Liver (tissue), 8 donors: ENCODE measurements at regions not wholly inside any gene's neighbourhood (a gene's known extent, or its start where the extent isn't known, plus 50 kb on each side); places are given as distances from the start of the nearest gene placed in this dataset.

Experiments used
- DNase-seq: peaks from one replicate; pipeline ENCODE4 v3.0.0-alpha.2; 2017; ENCODE audit warnings: low spot score
- H3K27ac ChIP-seq, 2 donors: one replicate each; pipeline ENCODE4 v1.7.0; 2013; ENCODE audit warnings: inconsistent platforms in 2 of 2, low read length in 2 of 2, control low read depth in 1 of 2, low read depth in 1 of 2, mild to moderate bottlenecking in 1 of 2
- H3K27me3 ChIP-seq, 4 donors: one replicate each; pipeline versions ENCODE4 v1.6.1 to v1.7.0; 2013; ENCODE audit warnings: low read length in 3 of 4, inconsistent platforms in 1 of 4, mild to moderate bottlenecking in 1 of 4, moderate library complexity in 1 of 4; ENCODE audit not compliant: control insufficient read depth in 4 of 4, insufficient read depth in 4 of 4
- H3K36me3 ChIP-seq, 4 donors: one replicate each; pipeline versions ENCODE4 v1.6.1 to v1.7.0; 2013; ENCODE audit warnings: low read length in 3 of 4, mild to moderate bottlenecking in 3 of 4, low read depth in 1 of 4, moderate library complexity in 1 of 4; ENCODE audit not compliant: control insufficient read depth in 4 of 4, insufficient read depth in 3 of 4
- H3K4me1 ChIP-seq, 4 donors: one replicate each; pipeline versions ENCODE4 v1.6.1 to v1.7.0; 2013; ENCODE audit warnings: low read length in 3 of 4, mild to moderate bottlenecking in 3 of 4, moderate library complexity in 1 of 4; ENCODE audit not compliant: control insufficient read depth in 4 of 4, insufficient read depth in 4 of 4
- H3K4me3 ChIP-seq, 3 donors: one replicate each; pipeline versions ENCODE4 v1.6.1 to v1.7.0; 2013; ENCODE audit warnings: low read length in 3 of 3, control low read depth in 1 of 3, low read depth in 1 of 3, mild to moderate bottlenecking in 1 of 3
- H3K9ac ChIP-seq, 2 donors: one replicate each; pipeline ENCODE4 v1.7.0; 2013; ENCODE audit warnings: low read length in 2 of 2, mild to moderate bottlenecking in 2 of 2, moderate library complexity in 2 of 2, control low read depth in 1 of 2, low read depth in 1 of 2
- H3K9me3 ChIP-seq, 4 donors: one replicate each; pipeline versions ENCODE4 v1.6.1 to v1.7.0; 2013; ENCODE audit warnings: low read length in 3 of 4; ENCODE audit not compliant: control insufficient read depth in 4 of 4
- ATF3 ChIP-seq: IDR thresholded peaks from 2 replicates; pipeline ENCODE4 v1.6.1; 2016; ENCODE audit warnings: antibody characterized with exemption
- CTCF ChIP-seq: fragments of 150-350 bp; IDR thresholded peaks from 2 replicates; pipeline ENCODE4 v1.5.1; 2017; ENCODE audit warnings: improper control_type of control experiment, low read depth, low read length; ENCODE audit not compliant: missing input control
- EGR1 ChIP-seq, 2 donors: IDR thresholded peaks; 2 replicates each; pipeline ENCODE4 v1.6.1; 2016 to 2018; ENCODE audit warnings: antibody characterized with exemption in 2 of 2, low read depth in 2 of 2
- FOXA1 ChIP-seq: IDR thresholded peaks from 2 replicates; pipeline ENCODE4 v1.6.1; 2016; ENCODE audit warnings: antibody characterized with exemption
- FOXA2 ChIP-seq: IDR thresholded peaks from 2 replicates; pipeline ENCODE4 v1.6.1; 2016; ENCODE audit warnings: antibody characterized with exemption
- GABPA ChIP-seq, 2 donors: IDR thresholded peaks in 1 of 2; conservative IDR thresholded peaks in 1 of 2; 2 replicates each; pipeline ENCODE4 v1.6.1; 2016; ENCODE audit warnings: antibody characterized with exemption in 2 of 2, mild to moderate bottlenecking in 1 of 2, moderate library complexity in 1 of 2
- HNF4A ChIP-seq, 2 donors: conservative IDR thresholded peaks; 2 replicates each; pipeline ENCODE4 v1.6.1; 2016; ENCODE audit warnings: antibody characterized with exemption in 2 of 2, mild to moderate bottlenecking in 2 of 2
- HNF4G ChIP-seq: IDR thresholded peaks from 2 replicates; pipeline ENCODE4 v1.6.1; 2016; ENCODE audit warnings: antibody characterized with exemption
- JUND ChIP-seq, 2 donors: IDR thresholded peaks; 2 replicates each; pipeline ENCODE4 v1.6.1; 2016; ENCODE audit warnings: antibody characterized with exemption in 2 of 2
- MAX ChIP-seq: IDR thresholded peaks from 2 replicates; pipeline ENCODE4 v1.6.1; 2016; ENCODE audit warnings: antibody characterized with exemption
- NR2F2 ChIP-seq: IDR thresholded peaks from 2 replicates; pipeline ENCODE4 v1.6.1; 2016; ENCODE audit warnings: antibody characterized with exemption
- RAD21 ChIP-seq, 2 donors: IDR thresholded peaks; 2 replicates each; pipeline ENCODE4 v1.6.1; 2016; ENCODE audit warnings: antibody characterized with exemption in 2 of 2, mild to moderate bottlenecking in 2 of 2
- TAF1 ChIP-seq: conservative IDR thresholded peaks from 2 replicates; pipeline ENCODE4 v1.6.1; 2016; ENCODE audit warnings: antibody characterized with exemption, mild to moderate bottlenecking
- YY1 ChIP-seq: IDR thresholded peaks from 2 replicates; pipeline ENCODE4 v1.6.1; 2016; ENCODE audit warnings: antibody characterized with exemption, mild to moderate bottlenecking
- WGBS: extraction: QIAGEN DNeasy Blood & Tissue Kit; methylation state at CpG from one replicate; pipeline ENCODE4 v1.1.7; 2013; 5-methylcytosine and 5-hydroxymethylcytosine counted together
- donor health status: healthy.
- donor health status: healthy.
- donor health status: healthy.
- donor health status: healthy.
- donor health status: healthy.

- DNase-seq: no peak
- no peaks in the 10 kb centered on the region for H3K4me1 ChIP-seq
Measured at GRCh38 chr2:12036640-12036983, 290.2 kb downstream of the LPIN1 start.

GRCh38 chr2:12037301-12037700 lies 290.9 kb downstream of the LPIN1 start:
- no peak overlapping the region for H3K9ac ChIP-seq
- no peak overlapping the region for H3K27ac ChIP-seq
- no peaks in the 10 kb centered on the region for H3K27me3 ChIP-seq
- H3K4me1 ChIP-seq: no peaks in the 10 kb centered on the region
- DNase-seq: no peak
- TF ChIP-seq FOXA2 (no peak), GABPA (IDR thresholded peaks at IDR 0.05 in 1 of 2, conservative IDR thresholded peaks at IDR 0.05 in 1 of 2) (no peak), HNF4G (no peak), JUND (IDR thresholded peaks at IDR 0.05) (no peak), NR2F2 (no peak), YY1 (no peak), FOXA1 (no peak)
- no peaks in the 10 kb centered on the region for H3K36me3 ChIP-seq
- H3K4me3 ChIP-seq: no peak overlapping the region
- 70% methylated on average over 2 of the region's 2 CpGs for WGBS
- peaks cover 4 to 16% (median 6%) of the 10 kb centered on the region in 4 donors for H3K9me3 ChIP-seq

More at GRCh38 chr2:12036640-12036983, 290.2 kb downstream of the LPIN1 start:
- Histone ChIP-seq H3K9ac (no peak overlapping the region), H3K9me3 (peaks cover 4 to 16% (median 6%) of the 10 kb centered on the region in 4 donors), H3K36me3 (no peaks in the 10 kb centered on the region), H3K27ac (no peak overlapping the region), H3K4me3 (no peak overlapping the region), H3K27me3 (no peaks in the 10 kb centered on the region)
- no peak for TF ChIP-seq RAD21 (IDR thresholded peaks at IDR 0.05)
- 79% methylated on average over 8 of the region's 8 CpGs for WGBS

- TF ChIP-seq TAF1 (no peak), ATF3 (no peak), HNF4G (no peak), JUND (IDR thresholded peaks at IDR 0.05) (no peak), MAX (no peak), CTCF (no peak), RAD21 (IDR thresholded peaks at IDR 0.05) (no peak), HNF4A (conservative IDR thresholded peaks at IDR 0.05) (no peak), EGR1 (IDR thresholded peaks at IDR 0.05; ENCODE audit: low read depth in 2 of 2) (no peak), FOXA2 (no peak), YY1 (no peak)
- Histone ChIP-seq H3K4me1 (no peaks in the 10 kb centered on the region), H3K36me3 (no peaks in the 10 kb centered on the region), H3K9me3 (peaks cover 4 to 16% (median 6%) of the 10 kb centered on the region in 4 donors), H3K27me3 (no peaks in the 10 kb centered on the region), H3K27ac (no peak overlapping the region), H3K4me3 (no peak overlapping the region), H3K9ac (no peak overlapping the region)
- WGBS: 93% methylated on average over 6 of the region's 6 CpGs
- DNase-seq: no peak
Measured at GRCh38 chr2:12041236-12041635, 294.8 kb downstream of the LPIN1 start.
